Mesendoderm (in vitro differentiated cells): ENCODE measurements at regions not wholly inside any gene's neighbourhood (a gene's known extent, or its start where the extent isn't known, plus 50 kb on each side); places are given as distances from the start of the nearest gene placed in this dataset.
"Not testable (repeated sequence)": the region's sequence is repeated elsewhere in the genome, so short reads cannot be mapped to it uniquely, and the experiment has no call there.

Source experiments
- DNase-seq: peaks from one replicate; pipeline ENCODE4 v3.0.0; 2013
- H2AK5ac ChIP-seq: 2 replicates; pipeline ENCODE4 v1.6.1; 2013; ENCODE audit warnings: low read length, inconsistent platforms
- H2BK120ac ChIP-seq: 2 replicates; pipeline ENCODE4 v1.6.1; 2013; ENCODE audit warnings: low read depth, mild to moderate bottlenecking, low read length, moderate library complexity, mixed read lengths
- H2BK15ac ChIP-seq: replicated peaks from 2 replicates; pipeline ENCODE4 v1.6.1; 2013; ENCODE audit warnings: low read depth, mild to moderate bottlenecking, moderate library complexity
- H2BK5ac ChIP-seq: 2 replicates; pipeline ENCODE4 v1.6.1; 2013; ENCODE audit warnings: low read length, inconsistent platforms
- H3K18ac ChIP-seq: 2 replicates; pipeline ENCODE4 v1.6.1; 2013; ENCODE audit warnings: mild to moderate bottlenecking, low read length, mixed read lengths
- H3K23ac ChIP-seq: one replicate; pipeline ENCODE4 v1.6.1; 2013; ENCODE audit warnings: low read length
- H3K27ac ChIP-seq: 2 replicates; pipeline ENCODE4 v1.5.1; 2013; ENCODE audit warnings: low read depth, mild to moderate bottlenecking, inconsistent platforms, low read length, moderate library complexity
- H3K27me3 ChIP-seq: 2 replicates; pipeline ENCODE4 v1.6.1; 2013; ENCODE audit warnings: low read length, control low read depth, mild to moderate bottlenecking, inconsistent platforms; ENCODE audit not compliant: insufficient read depth, poor library complexity
- H3K36me3 ChIP-seq: 2 replicates; pipeline ENCODE4 v1.6.1; 2013; ENCODE audit warnings: low read length, inconsistent platforms; ENCODE audit not compliant: control insufficient read depth, insufficient read depth
- H3K4ac ChIP-seq: one replicate; pipeline ENCODE4 v1.6.1; 2013; ENCODE audit warnings: low read depth, mild to moderate bottlenecking, low read length, moderate library complexity
- H3K4me1 ChIP-seq: 2 replicates; pipeline ENCODE4 v1.6.1; 2013; ENCODE audit warnings: low read depth, low read length, inconsistent platforms; ENCODE audit not compliant: control insufficient read depth
- H3K4me2 ChIP-seq: 2 replicates; pipeline ENCODE4 v1.6.1; 2013; ENCODE audit warnings: low read length
- H3K4me3 ChIP-seq: 2 replicates; pipeline ENCODE4 v1.5.1; 2013; ENCODE audit warnings: mild to moderate bottlenecking, low read length
- H3K56ac ChIP-seq: one replicate; pipeline ENCODE4 v1.6.1; 2013; ENCODE audit warnings: low read length
- H3K79me1 ChIP-seq: 2 replicates; pipeline ENCODE4 v1.6.1; 2013; ENCODE audit warnings: low read length, inconsistent platforms
- H3K79me2 ChIP-seq: 2 replicates; pipeline ENCODE4 v1.6.1; 2013; ENCODE audit warnings: mild to moderate bottlenecking, low read length; ENCODE audit not compliant: control insufficient read depth, insufficient read depth
- H3K9ac ChIP-seq: 2 replicates; pipeline ENCODE4 v1.6.1; 2013; ENCODE audit warnings: low read length, inconsistent platforms
- H4K5ac ChIP-seq: one replicate; pipeline ENCODE4 v1.6.1; 2013; ENCODE audit warnings: low read length
- H4K8ac ChIP-seq: one replicate; pipeline ENCODE4 v1.6.1; 2013; ENCODE audit warnings: low read depth, mild to moderate bottlenecking, control low read depth, low read length, moderate library complexity
- WGBS: extraction: QIAGEN DNeasy Blood & Tissue Kit; methylation state at CpG from one replicate; pipeline ENCODE4 v1.1.7; 2013; ENCODE audit warnings: low lambda C conversion rate, missing lambda C conversion rate; ENCODE audit not compliant: insufficient coverage; ENCODE audit errors: extremely low coverage; 5-methylcytosine and 5-hydroxymethylcytosine counted together

DNA sequence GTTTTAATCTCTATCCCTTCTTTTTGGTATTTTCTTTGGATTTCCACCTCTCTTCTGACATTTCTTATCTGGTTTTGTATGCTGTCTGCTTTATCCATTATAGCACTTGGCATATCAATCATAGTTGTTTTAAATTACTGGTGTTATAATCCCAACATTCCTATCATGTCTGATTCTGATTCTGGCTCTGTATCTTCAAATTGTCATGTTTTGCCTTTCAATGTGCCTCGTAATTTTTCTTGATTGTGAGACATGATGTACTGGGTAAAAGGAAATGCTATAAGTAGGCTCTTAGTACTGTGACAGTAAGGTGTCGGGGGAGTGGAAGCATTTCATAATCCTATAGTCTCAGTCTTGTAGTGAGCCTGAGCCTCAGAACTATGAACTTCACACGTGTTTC is 729.3 kb upstream of the NOVA1 start:
- no peaks in the 10 kb centered on the region for H3K4me1 ChIP-seq
- no peak overlapping the region for H4K5ac ChIP-seq
- H3K23ac ChIP-seq = no peak overlapping the region
- no peaks in the 10 kb centered on the region for H3K79me2 ChIP-seq
- H2BK120ac ChIP-seq = no peak overlapping the region
- H3K79me1 ChIP-seq = no peaks in the 10 kb centered on the region
- no peak for DNase-seq
- no peak overlapping the region for H3K56ac ChIP-seq
- no peak overlapping the region for H3K4me2 ChIP-seq
- H3K4me3 ChIP-seq = no peak overlapping the region
- H2BK15ac ChIP-seq = no peak overlapping the region
- H3K36me3 ChIP-seq = no peaks in the 10 kb centered on the region
- no peak overlapping the region for H3K9ac ChIP-seq
- no peak overlapping the region for H2AK5ac ChIP-seq
- H4K8ac ChIP-seq = no peak overlapping the region
- no CpG with 5 or more reads among the region's 3 CpGs for WGBS
- H3K27ac ChIP-seq = no peak overlapping the region
- H3K18ac ChIP-seq = no peak overlapping the region
- no peaks in the 10 kb centered on the region for H3K27me3 ChIP-seq
- H3K4ac ChIP-seq = no peak overlapping the region
- no peak overlapping the region for H2BK5ac ChIP-seq

DNA sequence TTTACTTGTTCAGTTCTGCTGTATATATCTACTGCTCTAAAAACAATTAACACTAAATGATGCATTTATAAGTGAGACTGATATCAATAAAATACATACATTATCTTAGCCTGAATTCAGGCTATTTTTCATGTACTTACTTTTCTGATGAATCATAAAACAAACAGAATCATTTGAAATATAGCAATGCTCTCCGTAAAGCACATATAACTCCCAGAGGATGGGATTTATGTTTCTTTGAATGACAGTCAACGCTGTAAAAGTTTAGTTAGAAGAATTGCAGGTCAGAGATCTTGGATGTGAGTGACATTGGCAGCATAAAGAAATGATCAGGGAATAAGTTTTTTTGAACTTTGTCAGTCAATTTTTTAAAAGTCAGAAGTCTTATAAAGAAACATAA is 740.2 kb upstream of the NOVA1 start:
- Histone ChIP-seq H3K4ac (no peak overlapping the region), H3K9ac (no peak overlapping the region), H4K5ac (no peak overlapping the region), H3K4me3 (no peak overlapping the region), H3K56ac (no peak overlapping the region), H3K27ac (no peak overlapping the region), H3K27me3 (no peaks in the 10 kb centered on the region), H3K79me1 (no peaks in the 10 kb centered on the region), H3K4me2 (no peak overlapping the region), H2BK15ac (no peak overlapping the region), H3K23ac (no peak overlapping the region), H4K8ac (no peak overlapping the region), H3K4me1 (no peaks in the 10 kb centered on the region), H3K18ac (no peak overlapping the region), H3K36me3 (no peaks in the 10 kb centered on the region), H2AK5ac (no peak overlapping the region), H2BK120ac (no peak overlapping the region), H2BK5ac (no peak overlapping the region), H3K79me2 (no peaks in the 10 kb centered on the region)
- DNase-seq = no peak
- WGBS = no CpG with 5 or more reads among the region's 2 CpGs

DNA sequence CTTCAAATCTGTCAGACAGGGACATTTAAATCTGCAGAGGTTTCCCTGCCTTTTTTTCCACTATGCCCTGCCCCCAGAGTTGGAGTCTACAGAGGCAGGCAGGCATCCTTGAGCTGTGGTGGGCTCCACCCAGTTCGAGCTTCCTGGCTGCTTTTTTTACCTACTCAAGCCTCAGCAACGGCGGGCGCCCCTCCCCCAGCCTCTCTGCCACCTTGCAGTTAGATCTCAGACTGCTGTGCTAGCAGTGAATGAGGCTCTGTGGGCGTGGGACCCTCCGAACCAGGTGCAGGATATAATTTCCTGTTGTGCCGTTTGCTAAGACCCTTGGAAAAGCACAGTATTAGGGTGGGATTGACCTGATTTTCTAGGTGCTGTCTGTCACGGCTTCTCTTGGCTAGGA is 765.2 kb upstream of the NOVA1 start:
- not testable (repeated sequence) for H2BK120ac ChIP-seq, H2AK5ac ChIP-seq, H3K18ac ChIP-seq, H4K8ac ChIP-seq, H3K56ac ChIP-seq, H3K4me2 ChIP-seq, H4K5ac ChIP-seq, H2BK5ac ChIP-seq, DNase-seq, H3K27me3 ChIP-seq, H3K9ac ChIP-seq, H3K36me3 ChIP-seq, H2BK15ac ChIP-seq, H3K4me3 ChIP-seq, H3K27ac ChIP-seq, H3K23ac ChIP-seq, H3K79me1 ChIP-seq, H3K4me1 ChIP-seq, H3K4ac ChIP-seq, H3K79me2 ChIP-seq
- no CpG with 5 or more reads among the region's 8 CpGs for WGBS

DNA sequence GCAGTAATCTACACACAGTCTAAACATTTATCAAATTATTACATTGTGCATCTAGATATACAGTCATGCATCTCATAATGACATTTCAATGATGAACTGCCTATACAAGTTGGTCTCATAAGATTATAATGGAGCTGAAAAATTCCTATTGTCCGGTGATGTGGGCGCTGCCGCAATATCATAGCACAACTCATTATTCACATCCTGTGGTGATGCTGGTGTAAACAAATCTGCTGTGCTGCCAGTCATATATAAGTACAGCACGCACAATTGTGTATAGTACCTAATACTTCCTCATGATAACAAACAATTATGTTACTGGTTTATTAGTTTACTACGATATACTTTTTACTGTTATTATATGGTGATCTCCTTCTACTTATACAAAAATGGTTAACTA is 768.8 kb upstream of the NOVA1 start:
- H3K27me3 ChIP-seq = no peaks in the 10 kb centered on the region
- H2AK5ac ChIP-seq = no peak overlapping the region
- no peak overlapping the region for H3K4ac ChIP-seq
- H3K79me2 ChIP-seq = no peaks in the 10 kb centered on the region
- no peak overlapping the region for H3K23ac ChIP-seq
- WGBS = no CpG with 5 or more reads among the region's 5 CpGs
- no peak overlapping the region for H3K18ac ChIP-seq
- H3K4me1 ChIP-seq = no peaks in the 10 kb centered on the region
- H3K4me2 ChIP-seq = no peak overlapping the region
- no peak overlapping the region for H4K8ac ChIP-seq
- no peak overlapping the region for H2BK5ac ChIP-seq
- no peak overlapping the region for H3K27ac ChIP-seq
- H3K9ac ChIP-seq = no peak overlapping the region
- no peak overlapping the region for H2BK120ac ChIP-seq
- H2BK15ac ChIP-seq = no peak overlapping the region
- no peak overlapping the region for H4K5ac ChIP-seq
- no peak overlapping the region for H3K56ac ChIP-seq
- H3K79me1 ChIP-seq = no peaks in the 10 kb centered on the region
- no peak for DNase-seq
- H3K4me3 ChIP-seq = no peak overlapping the region
- no peaks in the 10 kb centered on the region for H3K36me3 ChIP-seq

DNA sequence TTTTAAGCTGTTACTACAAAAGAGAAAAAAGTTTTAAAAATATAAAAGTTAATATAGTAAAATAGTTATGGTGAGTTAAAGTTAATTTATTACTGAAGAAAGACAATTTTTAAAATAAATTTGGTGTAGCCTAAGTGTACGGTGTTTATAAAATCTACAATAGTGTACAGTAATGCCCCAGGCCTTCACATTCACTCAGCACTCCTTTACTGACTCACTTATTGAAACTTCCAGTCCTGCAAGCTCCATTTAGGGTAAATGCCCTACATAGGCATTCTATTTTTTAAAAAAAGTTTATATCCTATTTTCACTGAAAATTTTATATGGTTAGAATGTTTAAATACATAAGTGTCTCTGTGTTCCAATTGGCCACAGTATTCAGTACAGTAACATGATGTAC is 769.5 kb upstream of the NOVA1 start:
- H2BK5ac ChIP-seq = no peak overlapping the region
- H4K8ac ChIP-seq = no peak overlapping the region
- H3K23ac ChIP-seq = no peak overlapping the region
- H3K4me3 ChIP-seq = no peak overlapping the region
- no peak overlapping the region for H2BK120ac ChIP-seq
- H3K4ac ChIP-seq = no peak overlapping the region
- H3K79me2 ChIP-seq = no peaks in the 10 kb centered on the region
- H3K79me1 ChIP-seq = no peaks in the 10 kb centered on the region
- no peak overlapping the region for H3K9ac ChIP-seq
- H3K27ac ChIP-seq = no peak overlapping the region
- no peak for DNase-seq
- H3K27me3 ChIP-seq = no peaks in the 10 kb centered on the region
- no peak overlapping the region for H3K56ac ChIP-seq
- no peaks in the 10 kb centered on the region for H3K36me3 ChIP-seq
- H3K4me2 ChIP-seq = no peak overlapping the region
- no peak overlapping the region for H2BK15ac ChIP-seq
- H2AK5ac ChIP-seq = no peak overlapping the region
- no CpG with 5 or more reads among the region's 1 CpG for WGBS
- H4K5ac ChIP-seq = no peak overlapping the region
- no peaks in the 10 kb centered on the region for H3K4me1 ChIP-seq
- H3K18ac ChIP-seq = no peak overlapping the region

DNA sequence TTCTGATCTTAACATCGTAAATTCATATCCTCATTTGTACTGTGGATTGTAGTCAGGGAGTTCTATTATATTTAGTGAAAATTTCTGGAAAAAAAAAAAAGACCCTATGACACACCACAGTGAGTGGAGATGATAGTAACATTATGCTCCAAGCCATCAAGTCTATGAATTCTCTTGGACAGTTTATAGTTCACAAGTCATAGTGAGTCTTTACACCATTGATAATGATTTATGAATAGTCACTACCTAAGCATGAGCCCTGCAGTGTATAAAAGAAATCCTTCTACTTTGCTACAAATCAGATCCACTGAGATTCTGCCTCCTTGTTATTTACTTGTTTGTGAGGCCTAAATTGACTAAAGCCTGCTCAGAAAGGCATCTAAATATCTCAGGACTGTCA is 772.2 kb upstream of the NOVA1 start:
- Histone ChIP-seq H3K9ac (no peak overlapping the region), H3K4me1 (no peaks in the 10 kb centered on the region), H3K79me2 (no peaks in the 10 kb centered on the region), H4K5ac (no peak overlapping the region), H3K56ac (no peak overlapping the region), H2BK15ac (no peak overlapping the region), H3K23ac (no peak overlapping the region), H3K36me3 (no peaks in the 10 kb centered on the region), H2BK5ac (no peak overlapping the region), H3K27me3 (no peaks in the 10 kb centered on the region), H3K79me1 (no peaks in the 10 kb centered on the region), H3K4ac (no peak overlapping the region), H3K4me3 (no peak overlapping the region), H4K8ac (no peak overlapping the region), H3K27ac (no peak overlapping the region), H3K4me2 (no peak overlapping the region), H3K18ac (no peak overlapping the region), H2AK5ac (no peak overlapping the region), H2BK120ac (no peak overlapping the region)
- no CpG with 5 or more reads among the region's 1 CpG for WGBS
- no peak for DNase-seq
